ENCODE measurements at regions not wholly inside any gene's neighbourhood (a gene's known extent, or its start where the extent isn't known, plus 50 kb on each side); places are given as distances from the start of the nearest gene placed in this dataset.
A peak's percentile ranks its signal among the peaks of the same experiment; 100 is the strongest.

DNA sequence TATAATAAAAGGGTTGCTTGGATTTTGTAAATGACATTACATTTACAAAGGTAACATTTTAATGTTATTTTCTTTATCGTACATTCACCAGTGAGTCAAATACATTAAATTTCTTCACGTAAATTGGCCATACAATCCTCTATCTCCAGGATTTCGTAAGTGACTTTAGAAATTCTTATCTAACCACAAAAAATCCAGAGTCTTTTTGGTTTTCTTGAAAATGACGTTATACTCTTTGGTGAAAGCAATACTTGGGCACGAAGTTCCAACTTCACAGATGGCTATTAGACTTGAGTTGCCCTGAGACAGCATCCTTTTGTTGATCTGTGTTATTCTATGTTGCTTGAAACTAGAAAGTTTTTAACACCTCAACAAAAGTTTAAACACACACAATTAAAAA is 87.4 kb upstream of the CDH10 start:
- DNase-seq = no peak

DNA sequence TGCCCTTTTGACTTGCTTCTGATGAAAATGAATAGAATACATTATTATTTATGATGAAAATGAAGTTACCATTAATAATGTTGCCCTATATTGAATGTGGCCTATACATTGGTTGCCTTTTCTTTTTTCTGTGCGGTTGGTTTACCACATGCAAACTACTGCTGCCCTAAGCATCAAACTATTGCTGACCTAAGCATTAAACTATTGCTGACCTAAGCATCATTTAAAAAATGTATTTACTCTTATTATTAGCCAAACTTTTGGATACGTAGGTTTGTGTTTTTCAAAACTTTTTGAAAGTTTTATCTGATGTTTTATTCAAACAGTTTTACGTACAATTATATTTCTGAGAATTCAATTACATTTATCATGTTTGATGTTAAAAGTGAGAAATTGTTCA is 76.0 kb upstream of the CDH10 start:
- DNase-seq = no peak

DNA sequence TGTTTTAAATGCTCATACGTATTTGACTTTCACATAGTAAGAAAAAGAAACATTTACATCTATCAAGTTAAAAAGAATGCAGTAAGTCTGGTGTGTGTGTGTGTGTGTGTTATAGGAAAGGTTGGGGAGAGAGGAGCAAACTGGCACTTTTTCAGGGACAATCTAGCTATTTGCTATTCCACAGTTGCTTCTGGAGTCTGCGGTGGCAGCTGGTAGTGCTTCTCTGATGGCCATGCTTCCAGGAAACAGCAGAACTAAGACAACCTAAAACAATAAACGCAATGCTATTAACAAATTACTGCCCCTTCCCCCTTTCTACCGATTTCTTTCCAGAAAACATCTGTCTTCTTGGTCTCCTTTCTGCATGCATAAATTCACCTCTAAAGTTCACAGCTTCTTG is 70.0 kb upstream of the CDH10 start:
- peak in 1 of 3 donors; percentile 1 for DNase-seq

- DNase-seq = no peak
These were observed 68.2 kb upstream of the CDH10 start for GRCh38 chr5:24712947-24713346.

GRCh38 chr5:24712047-24712446 is 67.3 kb upstream of the CDH10 start:
- DNase-seq = no peak

- no peak for DNase-seq
These were observed 59.2 kb upstream of the CDH10 start for GRCh38 chr5:24703934-24704333.

All from muscle of back (tissue), 3 donors.